ENCODE measurements at regions not wholly inside any gene's neighbourhood (a gene's known extent, or its start where the extent isn't known, plus 50 kb on each side); places are given as distances from the start of the nearest gene placed in this dataset.

- TF ChIP-seq ZNF462 (CRISPR knock-in tag; IDR thresholded peaks at IDR 0.05): no peak
Observed at GRCh38 chr10:111933937-111934336, 249.6 kb downstream of the GPAM start (continued).

- Histone ChIP-seq H3K4me3 (no peak overlapping the region), H4K20me1 (replicated peaks; ENCODE audit: insufficient read depth) (no peaks in the 10 kb centered on the region), H3K4me2 (no peak overlapping the region), H2AFZ (no peak overlapping the region), H3F3A (replicated peaks; ENCODE audit: low read depth) (no peaks in the 10 kb centered on the region), H3K79me2 (replicated peaks; ENCODE audit: insufficient read depth) (no peaks in the 10 kb centered on the region), H3K9me2 (ENCODE audit: insufficient read depth) (peaks cover 19% of the 10 kb centered on the region), H3K27me3 (ENCODE audit: insufficient read depth) (no peaks in the 10 kb centered on the region), H3K36me3 (ENCODE audit: insufficient read depth) (no peaks in the 10 kb centered on the region), H3K4me1 (ENCODE audit: insufficient read depth) (no peaks in the 10 kb centered on the region; the same call in 1 of the 2 replicates), H3K27ac (ENCODE audit: low read depth) (no peak overlapping the region)
- Mint-ChIP-seq H3K4me1 (no peaks in the 10 kb centered on the region), H3K27ac (no peak overlapping the region), H3K27me3 (ENCODE audit: insufficient read depth, low read depth, poor library complexity) (peaks cover 3% of the 10 kb centered on the region), H3K36me3 (ENCODE audit: low read depth) (no peaks in the 10 kb centered on the region; the same call in 2 of the 3 replicates), H3K9me3 (peaks cover 8% of the 10 kb centered on the region; the same call in 1 of the 3 replicates), H3K4me3 (no peak overlapping the region)
- ATAC-seq (no peak), DNase-seq (ENCODE audit: low spot score) (no peak)
- TF ChIP-seq CTCF (conservative IDR thresholded peaks at IDR 0.05; ENCODE audit: low read depth in 2 of 2) (no peak), ZNF462 (CRISPR knock-in tag; IDR thresholded peaks at IDR 0.05) (no peak), JUNB (IDR thresholded peaks at IDR 0.05; ENCODE audit: unreplicated experiment) (no peak)
Observed at GRCh38 chr10:111934931-111935330, 248.6 kb downstream of the GPAM start.
